GM19372 (cell line): ENCODE measurements at regions not wholly inside any gene's neighbourhood (a gene's known extent, or its start where the extent isn't known, plus 50 kb on each side); places are given as distances from the start of the nearest gene placed in this dataset.

Experiments
- ATAC-seq: cut with Tn5 transposase; IDR thresholded peaks from one replicate; pipeline ENCODE4 v1.9.1; 2021; ENCODE audit warnings: mild to moderate bottlenecking, low read depth, moderate library complexity; ENCODE audit not compliant: unreplicated experiment

- ATAC-seq, result no peak
Observed at GRCh38 chr22:48897645-48898370, 929.9 kb downstream of the BRD1 start.

DNA sequence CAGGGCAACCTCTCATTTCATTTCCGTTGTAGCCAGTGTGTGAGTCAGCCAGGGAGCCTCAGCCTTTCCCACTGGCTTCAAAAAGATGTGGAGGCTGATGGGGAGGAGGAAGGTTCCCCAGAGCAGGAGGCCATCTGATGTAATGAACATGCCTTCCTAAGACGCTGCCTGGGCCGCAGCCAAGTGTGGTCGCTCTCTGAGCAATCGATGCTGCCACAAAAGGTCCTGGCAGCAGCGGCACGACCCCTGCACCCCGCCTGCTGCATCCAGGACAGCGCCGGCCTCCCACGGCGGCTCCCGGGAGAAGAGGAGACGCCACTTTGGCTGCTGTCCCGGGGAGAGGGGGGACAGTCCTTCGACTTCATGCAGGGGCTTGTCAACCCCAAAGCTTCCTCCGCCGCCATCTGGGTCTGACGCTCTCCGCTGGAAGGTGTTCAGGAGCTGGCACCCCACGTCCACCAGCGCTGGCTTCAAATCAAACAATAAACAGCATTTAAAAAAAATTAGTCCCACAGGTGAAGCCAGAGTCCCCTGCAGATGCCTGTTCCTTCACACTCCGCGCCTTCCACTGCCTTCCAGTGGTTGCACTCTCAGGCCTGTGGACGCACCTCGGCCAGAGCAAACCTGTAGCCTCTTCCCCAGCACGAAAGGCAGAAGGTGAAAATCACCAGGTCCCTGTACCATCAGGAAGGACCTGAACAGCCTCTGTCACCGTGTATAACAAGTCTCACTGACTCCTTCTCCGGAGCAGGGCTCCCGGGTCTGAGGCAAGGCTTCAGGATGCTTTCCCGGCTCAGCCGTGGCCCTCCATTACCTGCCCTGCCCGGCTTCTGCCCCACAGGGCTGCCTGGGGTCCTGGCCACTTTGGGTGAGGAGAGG, 930.7 kb downstream of the BRD1 start:
- ATAC-seq, result no peak

DNA sequence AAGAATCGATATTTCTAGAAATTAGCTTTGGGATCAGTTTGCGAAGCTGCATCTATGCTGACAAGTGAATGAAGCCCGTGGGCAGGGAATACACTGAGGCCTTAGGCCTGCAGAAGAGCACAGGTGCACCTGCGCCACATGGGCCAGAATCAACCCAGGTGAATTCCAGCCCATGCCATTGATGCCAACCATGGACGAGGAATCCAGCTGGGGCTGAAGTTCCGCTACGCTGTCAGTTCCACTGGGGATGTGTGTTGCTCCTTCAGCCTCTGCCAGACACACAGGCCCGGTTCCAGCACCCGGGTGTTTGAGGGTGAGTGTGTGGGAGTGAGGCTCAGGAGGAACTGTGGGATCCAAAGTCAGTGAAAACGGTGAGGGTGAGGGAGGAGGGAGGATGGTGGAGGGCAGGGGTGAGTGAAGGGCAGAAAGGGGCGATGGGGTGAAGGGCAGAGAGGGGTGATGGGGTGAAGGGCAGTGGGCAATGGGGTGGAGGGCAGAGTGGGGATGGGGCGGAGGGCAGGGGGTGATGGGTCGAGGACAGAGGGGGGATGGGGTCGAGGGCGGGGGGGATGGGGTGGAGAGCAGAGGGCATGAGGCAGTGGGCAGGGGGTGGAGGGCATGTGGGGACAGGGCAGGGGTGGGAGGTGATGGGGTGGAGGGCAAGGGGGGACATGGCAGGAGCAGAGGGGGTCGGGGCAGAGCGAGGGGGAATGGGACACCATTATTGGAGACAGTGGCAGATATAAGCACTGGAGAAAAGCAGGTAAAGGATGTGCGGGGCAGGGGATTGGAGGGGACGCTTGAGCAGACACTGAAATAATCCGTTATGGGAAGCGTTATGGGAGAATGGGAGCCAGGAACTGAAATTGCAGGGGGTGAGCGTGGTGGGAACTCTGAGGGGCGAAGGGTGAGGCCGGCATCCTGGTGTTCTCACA, 931.6 kb downstream of the BRD1 start:
- no peak for ATAC-seq

DNA sequence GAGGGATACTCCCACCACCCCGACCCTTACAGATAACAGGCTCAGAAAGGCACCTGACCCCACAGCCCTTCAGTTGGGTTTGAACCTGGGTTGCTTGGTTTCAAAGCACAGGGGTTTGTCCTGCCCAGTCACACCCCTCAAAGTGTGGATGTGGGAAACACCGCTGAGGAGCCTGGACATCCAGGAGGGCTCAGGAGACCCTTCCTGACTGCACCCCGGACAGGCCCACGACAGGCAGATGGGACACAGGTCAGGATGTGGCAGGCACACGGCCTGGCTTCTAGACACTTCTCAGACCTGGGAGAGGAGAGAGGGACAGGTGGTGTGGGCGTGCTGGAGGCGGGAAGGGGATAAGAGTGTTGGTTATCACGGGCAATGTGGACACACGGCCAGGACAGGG, 932.3 kb downstream of the BRD1 start:
- no peak for ATAC-seq

DNA sequence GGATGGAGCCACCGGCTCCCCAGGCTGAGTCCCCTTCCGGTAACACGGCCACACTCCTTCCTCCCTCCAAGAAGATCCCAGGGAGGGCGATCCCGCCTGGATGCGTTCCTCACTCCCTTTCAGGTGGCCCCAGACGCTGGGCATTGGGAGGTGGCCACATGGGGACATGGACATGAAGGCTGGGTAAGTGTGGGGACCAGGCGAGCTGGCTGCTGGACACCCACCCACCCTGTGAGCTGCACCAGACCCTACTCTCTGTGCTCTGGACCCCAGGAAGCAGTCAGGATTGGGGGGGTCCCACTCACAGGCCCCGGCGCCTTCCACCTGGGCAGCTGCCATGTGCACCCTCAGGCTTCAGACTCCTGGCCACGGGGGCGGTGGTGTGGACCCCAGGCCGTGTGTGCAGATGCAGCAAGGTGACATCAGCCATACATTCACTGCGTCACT, 932.8 kb downstream of the BRD1 start:
- ATAC-seq, result no peak

GRCh38 chr22:48894064-48894671, 933.5 kb downstream of the BRD1 start:
- ATAC-seq, result no peak

DNA sequence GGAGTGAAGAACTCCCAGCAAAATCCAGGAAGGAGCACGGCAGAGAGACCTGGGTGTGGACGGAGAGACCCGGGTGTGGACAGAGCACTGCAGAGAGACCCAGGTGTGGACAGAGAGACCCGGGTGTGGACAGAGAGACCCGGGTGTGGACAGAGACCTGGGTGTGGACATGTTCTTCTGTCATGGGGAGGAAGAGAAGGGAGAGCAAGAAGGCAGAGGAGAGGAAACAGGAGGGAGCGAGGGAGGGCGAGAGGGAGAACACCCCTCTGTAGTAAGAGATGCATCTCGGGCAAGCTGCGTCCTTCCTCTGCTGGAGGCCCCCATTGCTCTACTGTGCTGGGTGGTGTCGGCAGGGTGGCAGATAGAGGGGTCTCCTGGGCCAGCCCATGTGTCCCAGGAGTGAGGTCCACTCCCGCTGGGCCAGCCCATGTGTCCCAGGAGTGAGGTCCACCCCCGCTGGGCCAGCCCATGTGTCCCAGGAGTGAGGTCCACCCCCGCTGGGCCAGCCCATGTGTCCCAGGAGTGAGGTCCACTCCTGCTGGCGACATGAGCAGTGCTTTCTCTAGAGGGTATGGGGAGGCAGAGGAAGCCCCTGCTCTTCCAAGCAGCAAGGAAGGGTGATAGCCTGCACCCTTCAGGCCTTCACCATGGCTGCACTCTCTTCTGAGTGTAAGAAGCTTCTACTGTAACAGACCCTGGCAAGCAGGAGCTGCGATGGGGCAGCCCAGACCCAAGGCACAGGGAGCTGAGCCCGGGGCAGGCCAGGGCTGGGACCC, 934.2 kb downstream of the BRD1 start:
- no peak for ATAC-seq

GRCh38 chr22:48892578-48893287, 934.9 kb downstream of the BRD1 start:
- no peak for ATAC-seq

DNA sequence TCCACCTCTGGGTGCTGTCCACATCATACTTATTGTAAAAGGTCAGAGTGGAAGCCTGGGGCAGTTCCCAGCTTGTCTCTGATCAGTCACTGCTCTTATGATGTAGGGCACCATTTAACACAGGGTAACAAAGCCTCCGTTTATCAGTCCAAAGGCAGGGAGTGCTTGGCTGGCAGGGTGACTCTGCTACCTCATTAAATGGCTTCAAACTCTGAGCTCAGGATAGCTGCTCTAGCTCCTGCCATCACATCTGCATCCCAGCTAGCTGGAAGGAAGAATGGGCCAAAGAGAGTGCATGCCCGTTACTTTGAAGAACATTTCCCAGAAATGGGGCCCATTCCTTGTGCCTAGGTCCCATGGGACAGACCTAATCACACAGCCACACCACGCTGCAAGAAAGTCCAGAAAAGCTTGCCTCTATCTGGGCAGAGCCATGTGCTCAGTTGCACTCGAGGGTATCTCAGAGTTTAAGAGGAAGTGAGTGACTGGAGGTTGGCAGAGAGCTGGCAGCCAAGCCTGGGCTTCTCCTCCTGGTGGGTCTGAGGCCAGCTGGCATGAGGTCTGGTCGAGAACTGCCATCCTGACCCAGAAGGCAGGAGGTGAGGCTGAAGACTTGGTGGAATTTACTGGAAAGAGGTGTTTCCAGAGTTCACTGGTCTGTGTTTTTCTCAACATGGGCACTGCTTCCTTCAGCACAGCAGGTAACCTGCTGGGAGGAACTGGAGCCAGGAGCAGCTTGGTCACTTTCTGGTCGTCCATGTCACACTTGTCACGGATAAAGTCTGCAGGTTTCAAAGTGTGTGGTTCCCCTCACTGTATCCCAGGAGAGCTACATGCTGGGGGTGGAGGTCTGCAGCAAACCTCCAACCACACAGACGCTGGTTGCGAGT, 935.7 kb downstream of the BRD1 start:
- ATAC-seq, result no peak

DNA sequence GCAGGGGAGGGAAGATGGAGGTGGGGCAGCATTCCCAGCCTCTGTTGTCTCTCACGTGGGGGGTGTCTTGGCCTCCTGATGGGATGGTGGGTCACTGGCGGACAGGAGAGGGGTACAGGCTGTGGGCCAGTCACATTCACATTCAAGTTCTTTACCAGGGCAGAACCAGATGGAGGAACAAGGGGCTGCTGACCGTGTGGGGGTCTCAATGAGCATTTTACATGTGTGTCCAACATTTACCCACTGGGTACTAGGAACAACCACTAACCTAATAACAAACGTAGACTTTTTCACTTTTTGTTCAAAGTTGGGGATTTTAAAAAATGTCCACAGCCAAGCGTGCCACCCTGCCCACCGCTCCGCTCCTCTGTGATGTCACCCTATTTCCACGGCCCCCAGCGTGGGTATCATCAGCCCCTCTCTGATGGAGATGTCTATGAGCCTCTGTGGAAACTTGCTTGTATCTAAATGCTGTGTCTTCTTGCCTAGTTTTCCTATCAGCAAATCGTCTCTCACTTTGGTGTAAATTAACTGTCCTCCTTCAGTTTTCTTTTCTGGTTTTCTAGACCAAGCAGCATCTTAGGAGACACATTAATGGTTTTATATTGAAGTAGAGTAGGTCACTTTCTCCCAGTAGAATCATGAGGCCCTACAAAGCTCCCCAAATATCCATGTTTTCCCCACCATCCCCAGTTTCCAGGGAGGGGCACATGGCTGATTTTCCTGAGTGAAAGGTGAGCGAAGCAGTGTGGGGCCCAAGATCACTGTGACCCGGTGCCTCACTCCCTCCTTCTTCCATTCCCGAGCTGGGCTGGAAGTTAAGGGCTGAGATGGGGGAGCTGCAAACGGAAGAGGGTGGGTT, 936.7 kb downstream of the BRD1 start:
- no peak for ATAC-seq

DNA sequence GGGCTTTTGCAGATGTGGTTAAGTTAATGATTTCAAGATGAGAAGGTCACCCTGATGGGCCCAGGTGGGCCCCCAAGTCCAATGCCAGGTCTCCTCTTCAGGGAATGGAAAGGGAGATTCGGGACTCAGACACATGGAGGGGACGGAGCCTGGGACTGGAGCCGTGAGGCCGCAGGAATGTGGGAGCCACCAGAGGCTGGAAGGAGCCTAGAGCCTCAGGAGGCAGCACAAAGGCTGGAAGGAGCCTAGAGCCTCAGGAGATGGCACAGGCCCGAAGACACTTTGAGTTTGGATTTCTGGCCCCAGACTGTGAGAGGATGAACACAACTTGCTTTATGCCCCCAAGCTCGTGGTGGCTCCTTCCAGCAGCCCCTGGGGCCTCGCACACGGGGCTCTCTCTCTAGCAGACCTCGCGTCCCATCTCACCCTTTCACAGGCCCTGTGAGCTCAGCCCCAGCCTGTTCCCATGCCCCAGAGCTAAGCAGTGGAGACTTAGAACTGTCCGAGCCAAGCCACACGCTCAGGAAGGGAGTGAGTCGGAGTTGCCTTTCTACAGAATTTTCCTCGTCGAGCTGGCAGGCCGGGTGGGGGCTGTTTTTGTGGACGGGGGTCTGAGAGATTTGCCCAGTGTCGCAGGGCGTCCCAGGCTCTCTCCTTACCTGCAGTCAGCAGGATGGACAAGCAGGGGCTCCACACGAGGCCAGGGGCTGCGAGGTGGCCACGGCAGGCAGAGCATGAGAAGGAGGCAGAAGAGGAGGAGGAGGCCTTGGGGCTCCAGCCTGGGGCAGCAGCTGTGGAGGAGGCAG, 937.6 kb downstream of the BRD1 start:
- ATAC-seq, result no peak

DNA sequence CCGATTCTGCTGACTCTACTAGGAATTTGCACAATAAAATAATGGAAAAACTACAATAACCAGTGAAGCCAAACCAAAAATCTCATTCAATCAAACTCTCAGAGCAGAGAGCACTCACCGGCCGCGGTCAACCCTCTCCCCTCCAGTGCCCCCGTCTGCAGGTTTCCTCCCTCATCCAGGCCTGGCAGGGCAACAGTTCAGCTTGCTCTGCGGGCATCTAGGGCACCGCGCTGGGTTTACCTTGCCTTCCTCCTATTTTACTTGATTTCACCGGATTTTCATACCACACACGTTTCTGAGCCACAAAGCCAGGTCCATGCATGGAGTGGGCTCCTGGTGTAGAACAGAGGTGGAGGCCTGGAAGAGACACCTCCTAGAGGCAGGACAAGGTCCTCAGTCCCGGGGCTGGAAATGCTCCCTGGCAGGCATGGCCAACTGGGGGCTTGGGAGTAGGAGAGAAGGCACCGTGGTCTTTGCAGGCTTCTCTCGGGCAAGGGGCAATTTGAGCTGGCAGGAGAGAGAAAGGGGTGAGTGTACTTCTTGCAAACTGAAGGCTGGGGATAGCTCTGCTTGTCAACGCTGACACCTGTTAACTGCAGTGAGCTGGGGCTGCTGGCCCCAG, 938.4 kb downstream of the BRD1 start:
- no peak for ATAC-seq

DNA sequence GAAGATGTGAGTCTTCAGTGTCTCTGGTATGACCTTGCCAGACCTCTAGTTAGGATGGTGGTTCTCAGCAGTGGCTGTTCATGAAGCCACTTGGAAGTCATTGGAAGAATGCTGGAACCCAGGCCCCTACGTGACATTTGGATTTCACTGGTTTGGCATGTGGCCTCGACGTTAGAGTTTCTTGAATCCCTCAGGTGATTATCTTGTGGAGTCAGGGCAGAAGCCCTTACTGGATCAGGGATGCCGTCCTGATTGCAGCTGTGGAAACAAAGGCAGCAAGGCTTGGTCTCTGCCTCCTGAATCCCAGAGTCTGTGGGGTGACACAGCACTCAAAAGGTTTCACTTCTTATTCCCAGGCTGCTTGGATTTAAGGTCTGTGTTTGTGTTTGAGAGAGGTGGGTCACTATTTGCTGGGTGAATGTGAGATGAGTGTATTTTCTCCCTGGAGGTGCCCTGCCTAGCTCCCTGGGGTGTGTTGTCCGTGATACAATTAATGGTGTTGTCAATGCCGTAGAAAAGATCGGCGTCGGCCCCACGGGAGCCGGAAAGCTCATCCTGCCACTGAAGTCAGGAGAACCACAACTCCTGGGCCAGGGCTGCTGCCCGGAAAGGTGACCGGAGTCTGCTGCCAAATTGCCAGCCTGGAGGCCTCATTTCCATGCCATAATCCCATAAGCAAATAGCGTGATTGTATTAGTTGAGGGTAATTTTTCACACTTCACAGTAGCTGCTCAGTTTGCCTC, 939.0 kb downstream of the BRD1 start:
- no peak for ATAC-seq

GRCh38 chr22:48887394-48888332, 940.0 kb downstream of the BRD1 start:
- ATAC-seq, result no peak
